ENCODE measurements at regions not wholly inside any gene's neighbourhood (a gene's known extent, or its start where the extent isn't known, plus 50 kb on each side); places are given as distances from the start of the nearest gene placed in this dataset.

- H3K36me3 ChIP-seq (ENCODE audit: control insufficient read depth in 1 of 2, insufficient read depth in 2 of 2, low read length in 2 of 2), result no peaks in the 10 kb centered on the region
- no peak overlapping the region for H3K4me3 ChIP-seq (ENCODE audit: low read depth in 1 of 2, low read length in 2 of 2)
- H3K27ac ChIP-seq (ENCODE audit: low read length), result peak overlapping the region; percentile 30
- no peaks in the 10 kb centered on the region for H3K9me3 ChIP-seq (ENCODE audit: control insufficient read depth in 1 of 2, low read length in 2 of 2)
- peaks cover 11 to 38% of the 10 kb centered on the region in 2 donors for H3K4me1 ChIP-seq (ENCODE audit: control insufficient read depth in 1 of 2, insufficient read depth in 2 of 2, low read length in 2 of 2)
- no peaks in the 10 kb centered on the region for H3K27me3 ChIP-seq (ENCODE audit: low read depth, low read length)
Measured at GRCh38 chr11:10387206-10388083, 67.6 kb upstream of the AMPD3 start.

GRCh38 chr11:10388101-10388500 is 67.0 kb upstream of the AMPD3 start:
- Histone ChIP-seq H3K4me3 (ENCODE audit: low read depth in 1 of 2, low read length in 2 of 2) (no peak overlapping the region), H3K9me3 (ENCODE audit: control insufficient read depth in 1 of 2, low read length in 2 of 2) (no peaks in the 10 kb centered on the region), H3K27me3 (ENCODE audit: low read depth, low read length) (no peaks in the 10 kb centered on the region), H3K27ac (ENCODE audit: low read length) (peak overlapping the region; percentile 30), H3K36me3 (ENCODE audit: control insufficient read depth in 1 of 2, insufficient read depth in 2 of 2, low read length in 2 of 2) (no peaks in the 10 kb centered on the region), H3K4me1 (ENCODE audit: control insufficient read depth in 1 of 2, insufficient read depth in 2 of 2, low read length in 2 of 2) (peaks cover 11 to 38% of the 10 kb centered on the region in 2 donors)

GRCh38 chr11:10388574-10388973 is 66.5 kb upstream of the AMPD3 start:
- Histone ChIP-seq H3K4me3 (ENCODE audit: low read depth in 1 of 2, low read length in 2 of 2) (no peak overlapping the region), H3K27me3 (ENCODE audit: low read depth, low read length) (no peaks in the 10 kb centered on the region), H3K9me3 (ENCODE audit: control insufficient read depth in 1 of 2, low read length in 2 of 2) (no peaks in the 10 kb centered on the region), H3K27ac (ENCODE audit: low read length) (no peak overlapping the region), H3K4me1 (ENCODE audit: control insufficient read depth in 1 of 2, insufficient read depth in 2 of 2, low read length in 2 of 2) (peaks cover 11 to 38% of the 10 kb centered on the region in 2 donors), H3K36me3 (ENCODE audit: control insufficient read depth in 1 of 2, insufficient read depth in 2 of 2, low read length in 2 of 2) (no peaks in the 10 kb centered on the region)

GRCh38 chr11:10390375-10390774 is 64.7 kb upstream of the AMPD3 start:
- H3K4me1 ChIP-seq (ENCODE audit: control insufficient read depth in 1 of 2, insufficient read depth in 2 of 2, low read length in 2 of 2), result peaks cover 11 to 38% of the 10 kb centered on the region in 2 donors
- H3K36me3 ChIP-seq (ENCODE audit: control insufficient read depth in 1 of 2, insufficient read depth in 2 of 2, low read length in 2 of 2), result no peaks in the 10 kb centered on the region
- H3K27ac ChIP-seq (ENCODE audit: low read length), result no peak overlapping the region
- no peaks in the 10 kb centered on the region for H3K9me3 ChIP-seq (ENCODE audit: control insufficient read depth in 1 of 2, low read length in 2 of 2)
- no peaks in the 10 kb centered on the region for H3K27me3 ChIP-seq (ENCODE audit: low read depth, low read length)
- H3K4me3 ChIP-seq (ENCODE audit: low read depth in 1 of 2, low read length in 2 of 2), result no peak overlapping the region

- no peaks in the 10 kb centered on the region for H3K9me3 ChIP-seq (ENCODE audit: control insufficient read depth in 1 of 2, low read length in 2 of 2)
- no peak overlapping the region for H3K27ac ChIP-seq (ENCODE audit: low read length)
- H3K4me3 ChIP-seq (ENCODE audit: low read depth in 1 of 2, low read length in 2 of 2), result no peak overlapping the region
- H3K4me1 ChIP-seq (ENCODE audit: control insufficient read depth in 1 of 2, insufficient read depth in 2 of 2, low read length in 2 of 2), result peaks cover 7 to 25% of the 10 kb centered on the region in 2 donors
- H3K36me3 ChIP-seq (ENCODE audit: control insufficient read depth in 1 of 2, insufficient read depth in 2 of 2, low read length in 2 of 2), result no peaks in the 10 kb centered on the region
- H3K27me3 ChIP-seq (ENCODE audit: low read depth, low read length), result no peaks in the 10 kb centered on the region
Measured at GRCh38 chr11:10392095-10393079, 62.7 kb upstream of the AMPD3 start.

GRCh38 chr11:10394229-10395101 is 60.6 kb upstream of the AMPD3 start:
- no peaks in the 10 kb centered on the region for H3K9me3 ChIP-seq (ENCODE audit: control insufficient read depth in 1 of 2, low read length in 2 of 2)
- no peaks in the 10 kb centered on the region for H3K36me3 ChIP-seq (ENCODE audit: control insufficient read depth in 1 of 2, insufficient read depth in 2 of 2, low read length in 2 of 2)
- peaks cover 0 to 10% of the 10 kb centered on the region in 2 donors for H3K4me1 ChIP-seq (ENCODE audit: control insufficient read depth in 1 of 2, insufficient read depth in 2 of 2, low read length in 2 of 2)
- no peak overlapping the region for H3K4me3 ChIP-seq (ENCODE audit: low read depth in 1 of 2, low read length in 2 of 2)
- H3K27me3 ChIP-seq (ENCODE audit: low read depth, low read length), result no peaks in the 10 kb centered on the region
- H3K27ac ChIP-seq (ENCODE audit: low read length), result no peak overlapping the region

- H3K9me3 ChIP-seq (ENCODE audit: control insufficient read depth in 1 of 2, low read length in 2 of 2), result no peaks in the 10 kb centered on the region
- peaks cover 0 to 3% of the 10 kb centered on the region in 2 donors for H3K4me1 ChIP-seq (ENCODE audit: control insufficient read depth in 1 of 2, insufficient read depth in 2 of 2, low read length in 2 of 2)
- H3K27me3 ChIP-seq (ENCODE audit: low read depth, low read length), result no peaks in the 10 kb centered on the region
- H3K4me3 ChIP-seq (ENCODE audit: low read depth in 1 of 2, low read length in 2 of 2), result no peak overlapping the region
- no peak overlapping the region for H3K27ac ChIP-seq (ENCODE audit: low read length)
- no peaks in the 10 kb centered on the region for H3K36me3 ChIP-seq (ENCODE audit: control insufficient read depth in 1 of 2, insufficient read depth in 2 of 2, low read length in 2 of 2)
Measured at GRCh38 chr11:10395166-10395897, 59.7 kb upstream of the AMPD3 start.

- H3K9me3 ChIP-seq (ENCODE audit: control insufficient read depth in 1 of 2, low read length in 2 of 2), result no peaks in the 10 kb centered on the region
- no peak overlapping the region for H3K4me3 ChIP-seq (ENCODE audit: low read depth in 1 of 2, low read length in 2 of 2)
- no peaks in the 10 kb centered on the region for H3K4me1 ChIP-seq (ENCODE audit: control insufficient read depth in 1 of 2, insufficient read depth in 2 of 2, low read length in 2 of 2)
- H3K27me3 ChIP-seq (ENCODE audit: low read depth, low read length), result no peaks in the 10 kb centered on the region
- no peak overlapping the region for H3K27ac ChIP-seq (ENCODE audit: low read length)
- no peaks in the 10 kb centered on the region for H3K36me3 ChIP-seq (ENCODE audit: control insufficient read depth in 1 of 2, insufficient read depth in 2 of 2, low read length in 2 of 2)
Measured at GRCh38 chr11:10396771-10397170, 58.3 kb upstream of the AMPD3 start.

- no peak overlapping the region for H3K27ac ChIP-seq (ENCODE audit: low read length)
- H3K4me1 ChIP-seq (ENCODE audit: control insufficient read depth in 1 of 2, insufficient read depth in 2 of 2, low read length in 2 of 2), result no peaks in the 10 kb centered on the region
- no peaks in the 10 kb centered on the region for H3K27me3 ChIP-seq (ENCODE audit: low read depth, low read length)
- no peaks in the 10 kb centered on the region for H3K36me3 ChIP-seq (ENCODE audit: control insufficient read depth in 1 of 2, insufficient read depth in 2 of 2, low read length in 2 of 2)
- H3K4me3 ChIP-seq (ENCODE audit: low read depth in 1 of 2, low read length in 2 of 2), result no peak overlapping the region
- no peaks in the 10 kb centered on the region for H3K9me3 ChIP-seq (ENCODE audit: control insufficient read depth in 1 of 2, low read length in 2 of 2)
Measured at GRCh38 chr11:10397226-10397987, 57.7 kb upstream of the AMPD3 start.

GRCh38 chr11:10398525-10398924 is 56.5 kb upstream of the AMPD3 start:
- no peak overlapping the region for H3K4me3 ChIP-seq (ENCODE audit: low read depth in 1 of 2, low read length in 2 of 2)
- no peaks in the 10 kb centered on the region for H3K4me1 ChIP-seq (ENCODE audit: control insufficient read depth in 1 of 2, insufficient read depth in 2 of 2, low read length in 2 of 2)
- H3K36me3 ChIP-seq (ENCODE audit: control insufficient read depth in 1 of 2, insufficient read depth in 2 of 2, low read length in 2 of 2), result no peaks in the 10 kb centered on the region
- H3K27ac ChIP-seq (ENCODE audit: low read length), result no peak overlapping the region
- no peaks in the 10 kb centered on the region for H3K9me3 ChIP-seq (ENCODE audit: control insufficient read depth in 1 of 2, low read length in 2 of 2)
- H3K27me3 ChIP-seq (ENCODE audit: low read depth, low read length), result no peaks in the 10 kb centered on the region
